Calu3 (cell line): ENCODE measurements at regions not wholly inside any gene's neighbourhood (a gene's known extent, or its start where the extent isn't known, plus 50 kb on each side); places are given as distances from the start of the nearest gene placed in this dataset.

Experiments
- BruUV-seq: library from RNA; stranded (reverse); fragments of 400-500 nt; replicated peaks from 2 replicates; lab custom pipeline; 2021; lab: Mats Ljungman, UMichigan
- CTCF ChIA-PET: fragments of 300-600 bp; sonication (Branson Sonifier 250); formaldehyde crosslinking; loops from one replicate; lab custom pipeline; 2022; ENCODE audit warnings: antibody characterized with exemption; lab: Charles Lee
- DNase-seq: peaks from one replicate; pipeline ENCODE4 v3.0.0; 2022
- H3K27ac Mint-ChIP-seq: one replicate; pipeline ENCODE4 v1.8.0; 2022; ENCODE audit warnings: mixed read lengths; ENCODE audit not compliant: unreplicated experiment
- H3K27me3 Mint-ChIP-seq: one replicate; pipeline ENCODE4 v1.8.0; 2022; ENCODE audit warnings: mixed read lengths; ENCODE audit not compliant: unreplicated experiment
- H3K36me3 Mint-ChIP-seq: one replicate; pipeline ENCODE4 v1.8.0; 2022; ENCODE audit warnings: mild to moderate bottlenecking, moderate library complexity, mixed read lengths; ENCODE audit not compliant: insufficient read depth, unreplicated experiment
- H3K4me1 Mint-ChIP-seq: one replicate; pipeline ENCODE4 v1.8.0; 2022; ENCODE audit warnings: mild to moderate bottlenecking, low read depth, mixed read lengths; ENCODE audit not compliant: unreplicated experiment
- H3K4me3 Mint-ChIP-seq: one replicate; pipeline ENCODE4 v1.8.0; 2022; ENCODE audit warnings: mild to moderate bottlenecking, low read depth, moderate library complexity, mixed read lengths; ENCODE audit not compliant: unreplicated experiment
- H3K9me3 Mint-ChIP-seq: one replicate; pipeline ENCODE4 v1.8.0; 2022; ENCODE audit warnings: low read depth, mixed read lengths; ENCODE audit not compliant: unreplicated experiment
- CTCF ChIP-seq: fragments of 200-600 bp; IDR thresholded peaks from one replicate; pipeline ENCODE4 v1.8.0; 2022; ENCODE audit warnings: antibody characterized with exemption; ENCODE audit not compliant: unreplicated experiment
- intact Hi-C: fragments of 100-400 bp; cut with micrococcal nuclease; formaldehyde crosslinking; loops from one replicate; pipeline ENCODE4 v1.10.0; 2022; ENCODE audit not compliant: unreplicated experiment

- Mint-ChIP-seq H3K4me1 (no peaks in the 10 kb centered on the region), H3K27ac (no peak overlapping the region), H3K9me3 (no peaks in the 10 kb centered on the region), H3K27me3 (peaks cover 86% of the 10 kb centered on the region), H3K36me3 (no peaks in the 10 kb centered on the region), H3K4me3 (no peak overlapping the region)
- intact Hi-C loops, result no loop called here
- BruUV-seq, result no TSS peak
- no peak for TF ChIP-seq CTCF
- CTCF ChIA-PET, result interaction anchor here (0.6 kb wide), 1 partner anchor 225 kb away, joined by 3 read pairs; no protein-coding TSS in a partner anchor
- DNase-seq, result no peak
Observed at GRCh38 chr5:133842846-133843611, 125.4 kb downstream of the C5orf15 start.

GRCh38 chr5:133841831-133842750, 126.3 kb downstream of the C5orf15 start:
- CTCF ChIA-PET, result no interaction called here
- Mint-ChIP-seq H3K9me3 (no peaks in the 10 kb centered on the region), H3K4me3 (no peak overlapping the region), H3K27me3 (peaks cover 86% of the 10 kb centered on the region), H3K36me3 (no peaks in the 10 kb centered on the region), H3K4me1 (no peaks in the 10 kb centered on the region), H3K27ac (no peak overlapping the region)
- DNase-seq, result no peak
- no TSS peak for BruUV-seq
- no peak for TF ChIP-seq CTCF
- intact Hi-C loops, result no loop called here

- BruUV-seq, result no TSS peak
- no peaks in the 10 kb centered on the region for H3K4me1 Mint-ChIP-seq
- no peak overlapping the region for H3K4me3 Mint-ChIP-seq
- no peak for TF ChIP-seq CTCF
- intact Hi-C loops, result no loop called here
- H3K9me3 Mint-ChIP-seq, result peaks cover 3% of the 10 kb centered on the region
- H3K27me3 Mint-ChIP-seq, result peaks cover 95% of the 10 kb centered on the region
- H3K27ac Mint-ChIP-seq, result no peak overlapping the region
- CTCF ChIA-PET, result interaction anchor here (0.6 kb wide), 1 partner anchor 88 kb away, joined by 3 read pairs; no protein-coding TSS in a partner anchor
- no peak for DNase-seq
- H3K36me3 Mint-ChIP-seq, result no peaks in the 10 kb centered on the region
Observed at GRCh38 chr5:133840168-133840567, 128.3 kb downstream of the C5orf15 start.

GRCh38 chr5:133839721-133840120, 128.7 kb downstream of the C5orf15 start:
- Mint-ChIP-seq H3K9me3 (peaks cover 3% of the 10 kb centered on the region), H3K27ac (no peak overlapping the region), H3K27me3 (peaks cover 96% of the 10 kb centered on the region), H3K36me3 (no peaks in the 10 kb centered on the region), H3K4me1 (no peaks in the 10 kb centered on the region), H3K4me3 (no peak overlapping the region)
- no peak for TF ChIP-seq CTCF
- no TSS peak for BruUV-seq
- CTCF ChIA-PET, result interaction anchor here (0.6 kb wide), 1 partner anchor 88 kb away, joined by 3 read pairs; no protein-coding TSS in a partner anchor
- intact Hi-C loops, result no loop called here
- no peak for DNase-seq
